DOHH2 (cell line): ENCODE measurements at regions not wholly inside any gene's neighbourhood (a gene's known extent, or its start where the extent isn't known, plus 50 kb on each side); places are given as distances from the start of the nearest gene placed in this dataset.

ENCODE experiments used
- H3F3A ChIP-seq: fragments of 200-600 bp; sonication (generic), shearing (Covaris generic); 2 replicates; pipeline ENCODE4 v1.6.0; 2016; ENCODE audit warnings: antibody characterized with exemption, mild to moderate bottlenecking; ENCODE audit not compliant: control insufficient read depth, insufficient read depth
- H3K27ac ChIP-seq: fragments of 200-600 bp; sonication (generic); 2 replicates; pipeline ENCODE4 v1.5.1; 2014; ENCODE audit warnings: low read depth, mild to moderate bottlenecking, low read length, moderate library complexity
- H3K27me3 ChIP-seq: fragments of 200-600 bp; sonication (generic); 2 replicates; pipeline ENCODE4 v1.6.1; 2014; ENCODE audit warnings: mild to moderate bottlenecking, low read length, mixed read lengths; ENCODE audit not compliant: control insufficient read depth
- H3K36me3 ChIP-seq: fragments of 200-600 bp; sonication (generic); 2 replicates; pipeline ENCODE4 v1.6.1; 2014; ENCODE audit warnings: mild to moderate bottlenecking, low read length, moderate library complexity, mixed read lengths; ENCODE audit not compliant: control insufficient read depth
- H3K4me1 ChIP-seq: fragments of 200-600 bp; sonication (generic); 2 replicates; pipeline ENCODE4 v1.6.1; 2014; ENCODE audit warnings: mild to moderate bottlenecking, low read length, mixed read lengths; ENCODE audit not compliant: control insufficient read depth
- H3K4me2 ChIP-seq: fragments of 200-600 bp; sonication (generic); 2 replicates; pipeline ENCODE4 v1.6.0; 2014; ENCODE audit warnings: mild to moderate bottlenecking, low read length, moderate library complexity
- H3K4me3 ChIP-seq: fragments of 200-600 bp; sonication (generic); 2 replicates; pipeline ENCODE4 v1.5.1; 2014; ENCODE audit warnings: mild to moderate bottlenecking, low read length, mixed read lengths
- H3K79me2 ChIP-seq: fragments of 200-600 bp; sonication (generic); 2 replicates; pipeline ENCODE4 v1.6.1; 2014; ENCODE audit warnings: mild to moderate bottlenecking, low read length, mixed read lengths; ENCODE audit not compliant: control insufficient read depth
- H3K9me2 ChIP-seq: fragments of 200-600 bp; sonication (generic); replicated peaks from 2 replicates; pipeline ENCODE4 v1.6.1; 2014; ENCODE audit warnings: mild to moderate bottlenecking, low read length, mixed read lengths; ENCODE audit not compliant: control insufficient read depth
- H3K9me3 ChIP-seq: fragments of 200-600 bp; sonication (generic); 2 replicates; pipeline ENCODE4 v1.6.1; 2014; ENCODE audit warnings: antibody characterized with exemption, low read length, mixed read lengths; ENCODE audit not compliant: control insufficient read depth, insufficient read depth
- H4K20me1 ChIP-seq: fragments of 200-600 bp; sonication (generic); 2 replicates; pipeline ENCODE4 v1.6.0; 2014; ENCODE audit warnings: low read depth, mild to moderate bottlenecking, antibody characterized with exemption, low read length, moderate library complexity; ENCODE audit not compliant: control insufficient read depth, insufficient read depth
- CTCF ChIP-seq: fragments of 200-600 bp; sonication (generic); IDR thresholded peaks from one replicate; pipeline ENCODE4 v1.5.1; 2014; ENCODE audit warnings: antibody characterized with exemption, mild to moderate bottlenecking, low read depth, low read length; ENCODE audit not compliant: poor library complexity, severe bottlenecking
- EZH2phosphoT487 ChIP-seq: fragments of 200-600 bp; sonication (generic); IDR thresholded peaks from 2 replicates; pipeline ENCODE4 v1.6.1; 2017; ENCODE audit warnings: borderline replicate concordance, mild to moderate bottlenecking, antibody characterized with exemption, low read length, moderate library complexity, mixed read lengths

- Histone ChIP-seq H4K20me1 (no peaks in the 10 kb centered on the region), H3K4me2 (no peak overlapping the region), H3K9me2 (no peaks in the 10 kb centered on the region; the same call in 1 of the 2 replicates), H3K27ac (no peak overlapping the region), H3K4me3 (no peak overlapping the region), H3K79me2 (no peaks in the 10 kb centered on the region), H3K9me3 (no peaks in the 10 kb centered on the region), H3K36me3 (no peaks in the 10 kb centered on the region), H3K4me1 (no peaks in the 10 kb centered on the region), H3F3A (no peaks in the 10 kb centered on the region), H3K27me3 (no peaks in the 10 kb centered on the region)
- TF ChIP-seq EZH2phosphoT487 (no peak), CTCF (no peak)
Measured at GRCh38 chr18:44238454-44238853, 442.2 kb upstream of the SETBP1 start.

- TF ChIP-seq EZH2phosphoT487: no peak
- no peak for TF ChIP-seq CTCF
- Histone ChIP-seq H4K20me1 (no peaks in the 10 kb centered on the region), H3K4me1 (no peaks in the 10 kb centered on the region), H3K27ac (no peak overlapping the region), H3K4me3 (no peak overlapping the region), H3K9me3 (no peaks in the 10 kb centered on the region), H3K36me3 (no peaks in the 10 kb centered on the region), H3K27me3 (no peaks in the 10 kb centered on the region), H3K4me2 (no peak overlapping the region), H3F3A (no peaks in the 10 kb centered on the region), H3K79me2 (no peaks in the 10 kb centered on the region), H3K9me2 (no peaks in the 10 kb centered on the region; the same call in 1 of the 2 replicates)
Measured at GRCh38 chr18:44238911-44239310, 441.8 kb upstream of the SETBP1 start.

- Histone ChIP-seq H3K27ac (no peak overlapping the region), H3K36me3 (no peaks in the 10 kb centered on the region), H3K27me3 (no peaks in the 10 kb centered on the region), H3F3A (no peaks in the 10 kb centered on the region), H3K4me1 (no peaks in the 10 kb centered on the region), H3K4me3 (no peak overlapping the region), H3K9me3 (no peaks in the 10 kb centered on the region), H3K4me2 (no peak overlapping the region), H3K79me2 (no peaks in the 10 kb centered on the region), H3K9me2 (no peaks in the 10 kb centered on the region; the same call in 1 of the 2 replicates), H4K20me1 (no peaks in the 10 kb centered on the region)
- TF ChIP-seq EZH2phosphoT487 (no peak), CTCF (no peak)
Measured at GRCh38 chr18:44241020-44241419, 439.7 kb upstream of the SETBP1 start.

GRCh38 chr18:44245019-44245418 is 435.7 kb upstream of the SETBP1 start:
- H3K4me3 ChIP-seq: no peak overlapping the region
- H3K4me2 ChIP-seq: no peak overlapping the region
- no peaks in the 10 kb centered on the region for H3K4me1 ChIP-seq
- no peaks in the 10 kb centered on the region for H3K79me2 ChIP-seq
- no peak for TF ChIP-seq CTCF
- no peak for TF ChIP-seq EZH2phosphoT487
- no peaks in the 10 kb centered on the region for H3K36me3 ChIP-seq
- no peaks in the 10 kb centered on the region for H3K9me3 ChIP-seq
- no peaks in the 10 kb centered on the region for H3K27me3 ChIP-seq
- no peak overlapping the region for H3K27ac ChIP-seq
- H3F3A ChIP-seq: no peaks in the 10 kb centered on the region
- H3K9me2 ChIP-seq: no peaks in the 10 kb centered on the region
- H4K20me1 ChIP-seq: no peaks in the 10 kb centered on the region
